IPS-20b (cell line): ENCODE measurements at regions not wholly inside any gene's neighbourhood (a gene's known extent, or its start where the extent isn't known, plus 50 kb on each side); places are given as distances from the start of the nearest gene placed in this dataset.

Source experiments
- H3K27ac ChIP-seq: one replicate; pipeline ENCODE4 v1.5.1; 2013; ENCODE audit warnings: low read length
- H3K27me3 ChIP-seq: 2 replicates; pipeline ENCODE4 v1.6.1; 2013; ENCODE audit warnings: mild to moderate bottlenecking, low read length, inconsistent platforms; ENCODE audit not compliant: insufficient read depth
- H3K36me3 ChIP-seq: 2 replicates; pipeline ENCODE4 v1.6.1; 2013; ENCODE audit warnings: low read depth, mild to moderate bottlenecking, inconsistent platforms, low read length, moderate library complexity; ENCODE audit not compliant: insufficient read depth
- H3K4me1 ChIP-seq: 2 replicates; pipeline ENCODE4 v1.6.1; 2013; ENCODE audit warnings: mild to moderate bottlenecking, control low read depth, inconsistent platforms, low read length, moderate library complexity; ENCODE audit not compliant: insufficient read depth
- H3K4me3 ChIP-seq: 2 replicates; pipeline ENCODE4 v1.5.1; 2013; ENCODE audit warnings: mild to moderate bottlenecking, low read length, inconsistent platforms
- H3K9ac ChIP-seq: 2 replicates; pipeline ENCODE4 v1.6.1; 2013; ENCODE audit warnings: low read depth, mild to moderate bottlenecking, inconsistent platforms, low read length, moderate library complexity
- H3K9me3 ChIP-seq: 2 replicates; pipeline ENCODE4 v1.6.1; 2013; ENCODE audit warnings: mild to moderate bottlenecking, low read depth, low read length, inconsistent platforms; ENCODE audit not compliant: insufficient read depth

DNA sequence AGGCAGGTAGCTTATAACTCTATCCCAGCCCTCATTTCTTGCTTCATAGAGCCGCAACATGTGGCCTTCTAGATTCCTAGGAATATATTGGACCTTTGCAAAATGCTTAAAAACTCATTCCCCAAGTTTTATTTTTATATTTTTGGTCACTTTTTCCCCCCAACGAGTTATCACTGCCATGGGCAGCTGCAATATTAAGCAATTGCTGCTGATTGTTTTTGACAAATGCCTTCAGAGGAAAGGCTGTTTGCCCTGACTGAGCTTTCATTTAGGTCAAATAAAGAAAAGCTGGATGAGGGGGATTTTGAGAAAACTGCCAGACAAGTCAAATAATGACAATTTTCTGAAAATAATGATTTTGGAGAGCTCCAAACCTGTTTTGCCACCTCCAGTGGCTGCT is 976.9 kb upstream of the MBL2 start:
- H3K4me1 ChIP-seq, result peaks cover 8% of the 10 kb centered on the region
- no peak overlapping the region for H3K9ac ChIP-seq
- H3K9me3 ChIP-seq, result peaks cover 18% of the 10 kb centered on the region
- no peak overlapping the region for H3K27ac ChIP-seq
- H3K36me3 ChIP-seq, result 0 out of 2 replicates have a peak, but pooled peaks cover 5% of the 10 kb centered on the region
- no peaks in the 10 kb centered on the region for H3K27me3 ChIP-seq
- no peak overlapping the region for H3K4me3 ChIP-seq

DNA sequence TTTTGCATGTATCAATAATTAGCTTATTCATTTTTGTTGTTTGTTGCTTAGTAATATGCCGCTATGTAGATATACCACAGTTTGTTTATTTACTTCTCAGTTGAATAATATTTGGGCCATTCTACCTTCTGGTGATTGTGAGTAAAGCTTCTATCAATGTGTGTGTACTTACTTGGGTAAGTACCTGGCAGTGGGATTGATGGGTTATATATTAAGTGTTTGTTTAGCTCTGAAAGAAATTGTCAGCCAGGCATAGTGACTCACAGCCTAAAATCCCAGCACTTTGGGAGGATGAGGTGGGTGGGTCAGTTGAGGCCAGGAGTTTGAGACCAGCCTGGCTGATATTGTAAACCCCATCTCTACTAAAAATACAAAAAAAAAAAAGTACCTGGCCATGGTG is 975.7 kb upstream of the MBL2 start:
- peaks cover 18% of the 10 kb centered on the region for H3K9me3 ChIP-seq
- peaks cover 8% of the 10 kb centered on the region for H3K4me1 ChIP-seq
- H3K27ac ChIP-seq, result no peak overlapping the region
- H3K4me3 ChIP-seq, result no peak overlapping the region
- H3K9ac ChIP-seq, result no peak overlapping the region
- H3K36me3 ChIP-seq, result 0 out of 2 replicates have a peak, but pooled peaks cover 5% of the 10 kb centered on the region
- H3K27me3 ChIP-seq, result no peaks in the 10 kb centered on the region

DNA sequence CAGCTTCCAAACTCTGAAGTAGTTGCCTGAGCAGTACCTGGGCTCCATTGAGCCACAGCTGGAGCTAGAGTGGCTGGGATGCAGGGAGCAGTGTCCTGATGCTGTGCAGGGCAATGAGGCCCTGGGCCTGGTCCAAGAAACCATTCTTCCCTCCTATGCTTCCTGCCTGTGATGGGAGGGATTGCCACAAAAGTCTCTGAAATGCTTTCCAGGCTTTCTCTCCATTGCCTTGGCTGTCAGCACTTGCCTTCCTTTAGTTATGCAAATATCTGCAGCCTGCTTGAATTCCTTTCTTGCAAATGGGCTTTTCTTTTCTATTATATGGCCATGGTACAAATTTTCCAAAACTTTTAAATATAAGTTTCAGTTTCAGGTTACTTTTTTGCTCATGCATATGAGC is 972.2 kb upstream of the MBL2 start:
- H3K36me3 ChIP-seq, result 0 out of 2 replicates have a peak, but pooled peaks cover 5% of the 10 kb centered on the region
- H3K9me3 ChIP-seq, result peaks cover 17% of the 10 kb centered on the region
- no peaks in the 10 kb centered on the region for H3K27me3 ChIP-seq
- H3K9ac ChIP-seq, result no peak overlapping the region
- no peak overlapping the region for H3K27ac ChIP-seq
- H3K4me1 ChIP-seq, result peaks cover 8% of the 10 kb centered on the region
- H3K4me3 ChIP-seq, result no peak overlapping the region

DNA sequence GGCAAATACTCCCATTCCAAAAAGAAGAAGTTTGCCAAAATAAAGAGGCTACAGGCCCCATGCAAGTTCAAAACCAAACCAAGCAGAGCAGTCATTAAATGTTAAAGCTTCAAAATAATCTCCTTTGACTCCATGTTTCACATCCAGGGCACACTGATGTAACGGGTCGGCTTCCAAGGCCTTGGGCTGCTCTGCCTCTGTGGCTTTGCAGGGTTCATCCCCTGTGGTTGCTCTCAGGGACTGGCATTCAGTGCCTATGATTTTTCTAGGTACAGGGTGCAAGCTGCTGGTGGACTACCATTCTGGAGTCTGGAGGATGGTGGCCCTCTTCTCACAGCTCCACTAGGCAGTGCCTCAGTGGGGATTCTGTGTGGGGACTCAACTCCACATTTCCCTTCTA is 971.6 kb upstream of the MBL2 start:
- Histone ChIP-seq H3K27me3 (no peaks in the 10 kb centered on the region), H3K9me3 (peaks cover 11% of the 10 kb centered on the region), H3K36me3 (no peaks in the 10 kb centered on the region), H3K9ac (no peak overlapping the region), H3K4me3 (no peak overlapping the region), H3K4me1 (peaks cover 8% of the 10 kb centered on the region), H3K27ac (no peak overlapping the region)

DNA sequence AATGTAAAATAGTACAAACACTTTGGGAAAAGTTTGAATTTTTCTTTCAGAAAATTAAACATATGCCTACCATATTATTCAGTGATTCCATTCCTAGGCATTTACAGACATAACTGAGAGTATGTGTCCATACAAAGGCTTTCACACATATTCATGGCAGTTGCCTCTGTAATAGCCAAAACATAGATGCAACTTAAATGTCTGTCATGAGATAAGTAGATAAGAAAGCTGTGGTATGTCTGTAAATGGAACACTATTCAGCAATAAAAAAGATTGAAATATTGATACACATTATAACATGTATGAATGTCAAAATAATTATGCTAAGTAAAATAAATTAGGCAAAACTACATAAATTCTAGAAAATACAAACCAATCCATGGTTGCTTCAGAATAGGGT is 964.5 kb upstream of the MBL2 start:
- Histone ChIP-seq H3K9ac (no peak overlapping the region), H3K27me3 (no peaks in the 10 kb centered on the region), H3K9me3 (peaks cover 10% of the 10 kb centered on the region), H3K36me3 (no peaks in the 10 kb centered on the region), H3K4me3 (no peak overlapping the region), H3K4me1 (no peaks in the 10 kb centered on the region), H3K27ac (no peak overlapping the region)

DNA sequence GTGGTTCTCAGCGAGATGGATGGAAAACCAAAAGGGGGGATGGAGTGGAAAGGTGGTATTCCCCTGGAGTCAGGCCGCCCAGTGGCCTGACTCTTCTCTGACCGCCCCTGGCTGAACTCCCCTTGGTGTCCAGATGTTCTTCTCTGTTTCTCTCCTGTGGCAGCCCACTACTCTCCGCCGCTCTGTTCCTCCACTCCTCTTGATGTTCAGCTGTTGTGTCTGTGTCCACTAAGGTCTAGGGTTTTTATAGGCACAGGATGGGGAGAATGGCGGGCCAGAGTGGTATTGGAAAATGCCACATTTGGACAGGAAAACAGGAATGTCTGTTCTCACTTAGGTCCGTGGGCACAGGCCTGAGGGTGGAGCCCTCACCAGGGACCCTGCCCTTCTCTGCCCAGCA is 954.3 kb upstream of the MBL2 start:
- H3K4me3 ChIP-seq, result no peak overlapping the region
- H3K4me1 ChIP-seq, result no peaks in the 10 kb centered on the region
- H3K27me3 ChIP-seq, result no peaks in the 10 kb centered on the region
- no peak overlapping the region for H3K9ac ChIP-seq
- H3K9me3 ChIP-seq, result no peaks in the 10 kb centered on the region
- H3K27ac ChIP-seq, result no peak overlapping the region
- H3K36me3 ChIP-seq, result no peaks in the 10 kb centered on the region

DNA sequence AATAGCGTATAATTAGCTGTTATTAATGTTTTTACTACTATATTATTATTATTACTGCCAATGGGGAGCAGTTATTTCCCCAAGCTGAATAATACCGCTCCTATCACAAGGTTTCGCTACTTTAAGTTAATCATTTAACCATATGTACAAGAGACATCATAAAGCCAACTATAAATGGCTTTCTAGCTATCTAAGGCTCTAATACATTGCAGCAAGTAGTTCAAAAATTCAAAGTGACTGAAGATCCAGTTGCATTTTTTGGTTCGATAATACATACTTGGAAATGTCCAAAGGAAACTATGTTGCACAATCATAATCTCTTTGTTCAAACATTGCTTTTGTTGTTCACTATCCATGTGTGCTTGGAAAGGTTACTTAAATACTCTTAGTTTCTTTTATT is 952.0 kb upstream of the MBL2 start:
- H3K4me3 ChIP-seq, result no peak overlapping the region
- no peaks in the 10 kb centered on the region for H3K27me3 ChIP-seq
- H3K4me1 ChIP-seq, result no peaks in the 10 kb centered on the region
- no peak overlapping the region for H3K9ac ChIP-seq
- H3K9me3 ChIP-seq, result no peaks in the 10 kb centered on the region
- no peak overlapping the region for H3K27ac ChIP-seq
- H3K36me3 ChIP-seq, result no peaks in the 10 kb centered on the region

DNA sequence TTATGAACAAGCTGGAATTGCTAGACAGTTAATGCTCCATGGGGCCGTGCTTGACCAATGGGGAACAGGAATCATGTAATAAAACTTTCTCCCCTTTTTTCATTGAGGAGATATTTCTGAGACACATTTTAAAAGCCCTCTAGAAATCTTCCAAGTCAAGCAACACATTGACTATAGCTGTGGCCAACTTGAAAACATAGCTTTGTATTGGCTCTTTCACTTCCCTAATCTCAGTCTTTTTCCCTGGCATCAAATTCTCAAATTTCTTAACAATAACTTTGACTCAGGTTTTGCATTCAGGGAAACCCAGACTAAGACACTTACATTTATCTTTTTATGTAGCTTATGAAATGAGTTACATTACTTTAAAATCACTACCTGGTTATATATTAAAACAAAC is 947.1 kb upstream of the MBL2 start:
- H3K9me3 ChIP-seq, result no peaks in the 10 kb centered on the region
- no peak overlapping the region for H3K9ac ChIP-seq
- H3K27ac ChIP-seq, result no peak overlapping the region
- no peak overlapping the region for H3K4me3 ChIP-seq
- no peaks in the 10 kb centered on the region for H3K27me3 ChIP-seq
- no peaks in the 10 kb centered on the region for H3K36me3 ChIP-seq
- H3K4me1 ChIP-seq, result no peaks in the 10 kb centered on the region

DNA sequence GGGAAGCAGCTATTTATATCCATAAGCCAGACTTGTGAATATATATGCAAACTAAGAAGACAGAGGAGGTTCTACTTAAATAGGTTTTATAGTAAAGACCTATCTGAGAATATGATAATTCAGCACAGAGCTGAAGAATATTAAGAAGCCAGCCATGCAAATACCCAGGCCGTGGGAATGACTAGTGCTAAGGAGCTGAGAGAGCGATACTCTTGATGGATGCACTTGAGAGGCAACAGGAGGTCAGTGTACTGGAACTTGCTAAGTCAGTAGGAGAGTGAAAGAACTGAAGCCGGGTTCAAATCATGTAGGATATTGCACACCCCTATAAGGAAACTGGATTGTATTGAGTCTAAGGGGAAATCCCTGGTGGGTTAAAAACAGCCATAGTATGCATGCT is 943.6 kb upstream of the MBL2 start:
- Histone ChIP-seq H3K27me3 (no peaks in the 10 kb centered on the region), H3K36me3 (no peaks in the 10 kb centered on the region), H3K9ac (no peak overlapping the region)

DNA sequence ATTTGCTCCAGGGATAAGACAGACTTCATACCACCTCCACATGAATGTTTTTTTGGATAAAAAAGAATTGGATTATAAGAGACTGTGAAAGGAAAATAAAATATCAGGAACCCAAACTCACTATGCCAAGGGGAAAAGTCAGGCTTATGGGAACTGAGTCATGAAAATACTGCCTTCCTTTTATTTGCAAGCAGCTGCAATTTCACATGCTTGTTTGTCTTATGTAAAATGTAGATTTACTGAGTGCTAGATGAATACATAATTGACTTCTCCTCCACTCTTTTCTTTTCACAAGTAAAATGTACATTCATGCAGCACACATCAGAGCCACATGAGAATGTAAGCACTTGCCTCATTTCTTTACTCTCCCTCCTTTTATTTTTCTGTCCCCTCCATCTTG is 940.8 kb upstream of the MBL2 start:
- no peaks in the 10 kb centered on the region for H3K27me3 ChIP-seq
- no peak overlapping the region for H3K4me3 ChIP-seq
- H3K27ac ChIP-seq, result no peak overlapping the region
- no peak overlapping the region for H3K9ac ChIP-seq
- H3K36me3 ChIP-seq, result no peaks in the 10 kb centered on the region
- peaks cover 6% of the 10 kb centered on the region for H3K9me3 ChIP-seq
- no peaks in the 10 kb centered on the region for H3K4me1 ChIP-seq

More for the DNA sequence above, 943.6 kb upstream of the MBL2 start:
- Histone ChIP-seq H3K4me1 (no peaks in the 10 kb centered on the region), H3K9me3 (no peaks in the 10 kb centered on the region), H3K27ac (no peak overlapping the region), H3K4me3 (no peak overlapping the region)

DNA sequence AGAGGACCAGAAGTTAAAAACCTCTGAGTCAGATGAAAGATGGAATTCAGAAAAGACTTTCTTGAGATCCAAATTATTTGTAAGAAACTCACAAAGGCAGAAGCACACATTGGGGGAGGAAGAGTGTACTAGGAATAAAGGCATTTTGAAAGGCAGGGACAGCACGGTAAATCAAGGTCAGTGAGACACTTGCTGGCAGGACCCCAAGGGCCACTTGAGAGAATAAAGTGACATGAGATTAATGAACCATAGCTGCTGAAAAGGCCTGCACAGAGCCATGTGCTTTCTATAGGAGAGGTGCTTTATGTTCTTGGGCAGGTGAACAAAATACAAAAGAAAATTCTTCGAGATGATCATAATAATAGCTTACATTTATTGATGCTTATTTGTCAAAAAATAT is 929.9 kb upstream of the MBL2 start:
- no peaks in the 10 kb centered on the region for H3K36me3 ChIP-seq
- H3K4me3 ChIP-seq, result no peak overlapping the region
- H3K9ac ChIP-seq, result no peak overlapping the region
- H3K27me3 ChIP-seq, result no peaks in the 10 kb centered on the region
- no peak overlapping the region for H3K27ac ChIP-seq
- H3K9me3 ChIP-seq, result no peaks in the 10 kb centered on the region
- H3K4me1 ChIP-seq, result no peaks in the 10 kb centered on the region

DNA sequence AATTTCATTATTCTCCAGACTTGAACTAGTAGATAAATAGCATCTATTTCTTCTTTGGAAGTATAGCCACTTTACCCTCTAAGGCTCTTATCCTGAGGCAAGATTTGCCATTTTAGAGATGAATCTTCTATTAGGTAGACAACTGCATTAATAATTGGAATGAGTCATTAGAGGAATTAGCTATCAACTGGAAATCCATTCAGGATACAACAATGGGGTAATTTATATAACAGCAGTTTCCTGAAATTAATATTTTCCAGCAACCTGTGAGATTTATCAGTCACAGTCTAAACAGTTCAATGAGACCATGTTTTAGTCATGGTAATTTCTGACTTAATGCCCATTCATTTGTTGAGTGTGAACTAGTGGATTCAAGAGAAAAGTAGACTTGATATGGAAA is 928.6 kb upstream of the MBL2 start:
- H3K27ac ChIP-seq, result no peak overlapping the region
- H3K36me3 ChIP-seq, result no peaks in the 10 kb centered on the region
- H3K9me3 ChIP-seq, result no peaks in the 10 kb centered on the region
- H3K9ac ChIP-seq, result no peak overlapping the region
- H3K27me3 ChIP-seq, result no peaks in the 10 kb centered on the region
- H3K4me3 ChIP-seq, result no peak overlapping the region
- no peaks in the 10 kb centered on the region for H3K4me1 ChIP-seq

DNA sequence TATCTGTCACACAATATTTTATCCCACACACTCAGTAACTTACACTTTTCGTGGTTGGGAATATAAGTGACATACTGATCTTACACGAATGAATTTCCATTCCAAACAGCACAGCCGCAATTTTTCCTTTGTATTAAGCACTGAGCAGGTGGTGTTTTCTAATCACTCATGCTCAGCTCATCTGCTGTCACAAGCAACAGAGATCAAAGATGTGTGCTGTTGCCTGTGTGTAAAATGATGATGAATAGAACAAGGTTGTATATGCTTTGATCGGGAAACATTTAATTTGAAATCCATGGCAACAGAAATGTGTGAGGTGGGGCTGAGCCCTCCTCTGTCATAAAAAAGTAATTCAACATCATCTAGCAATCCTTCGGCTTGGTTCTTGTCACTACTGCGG is 927.7 kb upstream of the MBL2 start:
- H3K9me3 ChIP-seq, result no peaks in the 10 kb centered on the region
- H3K27me3 ChIP-seq, result no peaks in the 10 kb centered on the region
- no peaks in the 10 kb centered on the region for H3K4me1 ChIP-seq
- no peaks in the 10 kb centered on the region for H3K36me3 ChIP-seq
- no peak overlapping the region for H3K9ac ChIP-seq
- no peak overlapping the region for H3K27ac ChIP-seq
- H3K4me3 ChIP-seq, result no peak overlapping the region
